ENCODE measurements at regions not wholly inside any gene's neighbourhood (a gene's known extent, or its start where the extent isn't known, plus 50 kb on each side); places are given as distances from the start of the nearest gene placed in this dataset.

GRCh38 chr6:115733426-115733825 lies 327.3 kb downstream of the FRK start:
- Mint-ChIP-seq H3K4me1 (no peaks in the 10 kb centered on the region), H3K9me3 (peaks cover 14% of the 10 kb centered on the region), H3K4me3 (no peak overlapping the region), H3K36me3 (no peaks in the 10 kb centered on the region), H3K27ac (no peak overlapping the region), H3K27me3 (ENCODE audit: insufficient read depth, low read depth) (peaks cover 3% of the 10 kb centered on the region)
- H3F3A ChIP-seq (ENCODE audit: low read depth) = no peaks in the 10 kb centered on the region
- no peaks in the 10 kb centered on the region for H3K9me3 ChIP-seq (ENCODE audit: low read depth)
- no peak overlapping the region for H3K27ac ChIP-seq
- H3K36me3 ChIP-seq = no peaks in the 10 kb centered on the region
- no peaks in the 10 kb centered on the region for H4K20me1 ChIP-seq (ENCODE audit: low read depth)
- no peak overlapping the region for H3K4me3 ChIP-seq
- H3K4me2 ChIP-seq = no peak overlapping the region
- H3K4me1 ChIP-seq = no peaks in the 10 kb centered on the region
- TF ChIP-seq EZH2phosphoT487 (IDR thresholded peaks at IDR 0.05) (no peak), EZH2 (IDR thresholded peaks at IDR 0.05) (no peak)
- TF ChIP-seq, protein P1, sequence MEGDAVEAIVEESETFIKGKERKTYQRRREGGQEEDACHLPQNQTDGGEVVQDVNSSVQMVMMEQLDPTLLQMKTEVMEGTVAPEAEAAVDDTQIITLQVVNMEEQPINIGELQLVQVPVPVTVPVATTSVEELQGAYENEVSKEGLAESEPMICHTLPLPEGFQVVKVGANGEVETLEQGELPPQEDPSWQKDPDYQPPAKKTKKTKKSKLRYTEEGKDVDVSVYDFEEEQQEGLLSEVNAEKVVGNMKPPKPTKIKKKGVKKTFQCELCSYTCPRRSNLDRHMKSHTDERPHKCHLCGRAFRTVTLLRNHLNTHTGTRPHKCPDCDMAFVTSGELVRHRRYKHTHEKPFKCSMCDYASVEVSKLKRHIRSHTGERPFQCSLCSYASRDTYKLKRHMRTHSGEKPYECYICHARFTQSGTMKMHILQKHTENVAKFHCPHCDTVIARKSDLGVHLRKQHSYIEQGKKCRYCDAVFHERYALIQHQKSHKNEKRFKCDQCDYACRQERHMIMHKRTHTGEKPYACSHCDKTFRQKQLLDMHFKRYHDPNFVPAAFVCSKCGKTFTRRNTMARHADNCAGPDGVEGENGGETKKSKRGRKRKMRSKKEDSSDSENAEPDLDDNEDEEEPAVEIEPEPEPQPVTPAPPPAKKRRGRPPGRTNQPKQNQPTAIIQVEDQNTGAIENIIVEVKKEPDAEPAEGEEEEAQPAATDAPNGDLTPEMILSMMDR (IDR thresholded peaks at IDR 0.05) = no peak
- H3K9ac ChIP-seq = no peak overlapping the region
- H2AFZ ChIP-seq (replicated peaks) = no peak overlapping the region
- no peaks in the 10 kb centered on the region for H3K27me3 ChIP-seq
- no peaks in the 10 kb centered on the region for H3K79me2 ChIP-seq (ENCODE audit: low read depth)
- DNase-seq (ENCODE audit: low spot score) = no peak

DNA sequence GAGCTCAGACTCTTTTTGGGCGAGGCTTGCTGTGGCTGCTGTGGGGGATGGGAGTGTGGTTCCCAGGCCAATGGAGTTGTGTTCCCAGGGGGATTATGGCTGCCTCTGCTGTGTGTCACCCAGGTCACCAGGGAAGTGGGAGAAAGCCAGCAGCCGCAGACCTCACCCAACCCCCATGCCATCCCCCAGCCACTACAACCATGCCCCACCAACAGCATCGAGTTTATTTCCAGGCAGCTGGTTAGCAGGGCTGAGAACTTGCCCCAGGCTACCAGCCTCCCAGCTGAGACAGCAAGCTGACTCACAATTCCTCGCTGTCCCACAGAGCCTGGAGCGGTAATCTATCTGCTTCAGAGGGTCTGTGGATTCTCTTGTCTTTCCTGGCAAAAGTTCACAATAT lies 331.7 kb downstream of the FRK start:
- no peak overlapping the region for H3K4me3 ChIP-seq
- Mint-ChIP-seq H3K27ac (no peak overlapping the region), H3K27me3 (ENCODE audit: insufficient read depth, low read depth) (no peaks in the 10 kb centered on the region), H3K4me3 (no peak overlapping the region), H3K36me3 (no peaks in the 10 kb centered on the region), H3K9me3 (no peaks in the 10 kb centered on the region), H3K4me1 (no peaks in the 10 kb centered on the region)
- no peak overlapping the region for H2AFZ ChIP-seq (replicated peaks)
- H3F3A ChIP-seq (ENCODE audit: low read depth) = no peaks in the 10 kb centered on the region
- no peak for DNase-seq (ENCODE audit: low spot score)
- no peaks in the 10 kb centered on the region for H4K20me1 ChIP-seq (ENCODE audit: low read depth)
- H3K27ac ChIP-seq = no peak overlapping the region
- H3K27me3 ChIP-seq = no peaks in the 10 kb centered on the region
- H3K79me2 ChIP-seq (ENCODE audit: low read depth) = no peaks in the 10 kb centered on the region
- no peaks in the 10 kb centered on the region for H3K9me3 ChIP-seq (ENCODE audit: low read depth)
- H3K4me2 ChIP-seq = no peak overlapping the region
- H3K9ac ChIP-seq = no peak overlapping the region
- no peaks in the 10 kb centered on the region for H3K36me3 ChIP-seq
- TF ChIP-seq, protein P1 (IDR thresholded peaks at IDR 0.05) = no peak
- TF ChIP-seq EZH2 (IDR thresholded peaks at IDR 0.05) = no peak
- TF ChIP-seq EZH2phosphoT487 (IDR thresholded peaks at IDR 0.05) = no peak
- no peaks in the 10 kb centered on the region for H3K4me1 ChIP-seq

DNA sequence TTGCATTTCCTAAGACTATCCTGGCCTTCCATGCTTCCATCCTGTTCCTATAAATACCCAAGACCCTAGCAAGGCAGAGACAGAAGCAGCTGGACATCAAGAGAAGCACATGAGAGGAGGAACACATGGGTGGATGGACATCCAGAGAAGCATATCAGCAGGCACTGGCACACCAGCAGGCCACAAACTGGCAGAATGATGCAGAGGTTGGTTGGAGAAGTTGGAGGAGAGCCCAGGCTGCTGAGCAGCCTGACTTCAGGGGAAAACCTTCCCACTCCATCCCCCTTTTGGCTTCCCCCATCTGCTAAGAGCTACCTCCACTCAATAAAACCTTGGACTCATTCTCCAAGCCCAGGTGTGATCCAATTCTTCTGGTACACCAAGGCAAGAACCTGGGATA lies 332.5 kb downstream of the FRK start:
- no peak overlapping the region for H3K9ac ChIP-seq
- H3K36me3 ChIP-seq = no peaks in the 10 kb centered on the region
- Mint-ChIP-seq H3K36me3 (no peaks in the 10 kb centered on the region), H3K9me3 (no peaks in the 10 kb centered on the region), H3K4me1 (no peaks in the 10 kb centered on the region), H3K27ac (no peak overlapping the region), H3K4me3 (no peak overlapping the region), H3K27me3 (ENCODE audit: insufficient read depth, low read depth) (no peaks in the 10 kb centered on the region)
- no peaks in the 10 kb centered on the region for H3F3A ChIP-seq (ENCODE audit: low read depth)
- H3K9me3 ChIP-seq (ENCODE audit: low read depth) = no peaks in the 10 kb centered on the region
- no peaks in the 10 kb centered on the region for H3K27me3 ChIP-seq
- TF ChIP-seq EZH2 (IDR thresholded peaks at IDR 0.05) (no peak), EZH2phosphoT487 (IDR thresholded peaks at IDR 0.05) (no peak)
- TF ChIP-seq, protein P1 (IDR thresholded peaks at IDR 0.05) = no peak
- H3K4me2 ChIP-seq = no peak overlapping the region
- no peaks in the 10 kb centered on the region for H3K4me1 ChIP-seq
- H3K79me2 ChIP-seq (ENCODE audit: low read depth) = no peaks in the 10 kb centered on the region
- H3K27ac ChIP-seq = no peak overlapping the region
- no peak overlapping the region for H3K4me3 ChIP-seq
- no peak overlapping the region for H2AFZ ChIP-seq (replicated peaks)
- DNase-seq (ENCODE audit: low spot score) = no peak
- no peaks in the 10 kb centered on the region for H4K20me1 ChIP-seq (ENCODE audit: low read depth)

DNA sequence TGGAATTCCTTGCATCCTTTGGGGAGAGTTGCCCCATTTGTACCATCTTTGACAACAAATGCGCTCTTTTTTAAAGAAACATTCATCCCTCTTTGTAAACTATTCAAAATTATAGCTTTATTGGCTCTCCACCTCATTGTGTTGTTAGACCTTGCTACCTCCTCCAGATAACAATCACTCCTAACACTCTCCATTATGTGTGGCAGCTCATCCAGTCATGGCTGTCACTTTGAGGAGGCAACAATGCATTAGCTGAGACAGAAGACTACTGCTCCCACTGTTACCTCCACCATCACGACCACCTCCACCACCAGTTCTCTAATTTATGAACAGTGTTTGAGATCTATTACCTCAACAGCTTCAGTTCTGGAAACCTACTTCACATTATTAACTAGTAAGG lies 339.1 kb downstream of the FRK start:
- Histone ChIP-seq H3K36me3 (no peaks in the 10 kb centered on the region), H3K4me1 (no peaks in the 10 kb centered on the region), H3K9ac (no peak overlapping the region), H4K20me1 (ENCODE audit: low read depth) (no peaks in the 10 kb centered on the region), H3F3A (ENCODE audit: low read depth) (no peaks in the 10 kb centered on the region), H3K4me3 (no peak overlapping the region), H2AFZ (replicated peaks) (no peak overlapping the region), H3K27me3 (no peaks in the 10 kb centered on the region), H3K9me3 (ENCODE audit: low read depth) (no peaks in the 10 kb centered on the region), H3K4me2 (no peak overlapping the region), H3K27ac (no peak overlapping the region), H3K79me2 (ENCODE audit: low read depth) (no peaks in the 10 kb centered on the region)
- H3K4me3 Mint-ChIP-seq = no peak overlapping the region
- H3K27ac Mint-ChIP-seq = no peak overlapping the region
- H3K4me1 Mint-ChIP-seq = no peaks in the 10 kb centered on the region
- no peaks in the 10 kb centered on the region for H3K9me3 Mint-ChIP-seq
- H3K36me3 Mint-ChIP-seq = no peaks in the 10 kb centered on the region
- H3K27me3 Mint-ChIP-seq (ENCODE audit: insufficient read depth, low read depth) = no peaks in the 10 kb centered on the region
- TF ChIP-seq EZH2 (IDR thresholded peaks at IDR 0.05) (no peak), EZH2phosphoT487 (IDR thresholded peaks at IDR 0.05) (no peak)
- TF ChIP-seq, protein P1 (IDR thresholded peaks at IDR 0.05) = no peak
- DNase-seq (ENCODE audit: low spot score) = no peak

All from neural progenitor cell (in vitro differentiated cells).